GM21447 (cell line): ENCODE measurements at regions not wholly inside any gene's neighbourhood (a gene's known extent, or its start where the extent isn't known, plus 50 kb on each side); places are given as distances from the start of the nearest gene placed in this dataset.
"Not testable (repeated sequence)": the region's sequence is repeated elsewhere in the genome, so short reads cannot be mapped to it uniquely, and the experiment has no call there.

Experiments
- ATAC-seq: cut with Tn5 transposase; IDR thresholded peaks from one replicate; pipeline ENCODE4 v1.9.1; 2021; ENCODE audit not compliant: unreplicated experiment

GRCh38 chr4:106869551-106869950 lies 166.6 kb downstream of the DKK2 start:
- ATAC-seq: no peak

- ATAC-seq: no peak
Observed at GRCh38 chr4:106868381-106869035, 167.6 kb downstream of the DKK2 start.

- no peak for ATAC-seq
Observed at GRCh38 chr4:106864231-106864630, 171.9 kb downstream of the DKK2 start.

- no peak for ATAC-seq
Observed at GRCh38 chr4:106854569-106855351, 181.4 kb downstream of the DKK2 start.

- ATAC-seq: no peak
Observed at GRCh38 chr4:106852426-106852825, 183.7 kb downstream of the DKK2 start.

- ATAC-seq: no peak
Observed at GRCh38 chr4:106851726-106852125, 184.4 kb downstream of the DKK2 start.

- ATAC-seq: no peak
Observed at GRCh38 chr4:106850691-106851090, 185.4 kb downstream of the DKK2 start.

- ATAC-seq: no peak
Observed at GRCh38 chr4:106835919-106836318, 200.2 kb downstream of the DKK2 start.

- no peak for ATAC-seq
Observed at GRCh38 chr4:106830879-106831278, 205.2 kb downstream of the DKK2 start.

GRCh38 chr4:106818764-106819163 lies 217.3 kb downstream of the DKK2 start:
- no peak for ATAC-seq

- ATAC-seq: no peak
Observed at GRCh38 chr4:106816496-106816895, 219.6 kb downstream of the DKK2 start.

- no peak for ATAC-seq
Observed at GRCh38 chr4:106810122-106810521, 226.0 kb downstream of the DKK2 start.

- no peak for ATAC-seq
Observed at GRCh38 chr4:106809076-106809475, 227.0 kb downstream of the DKK2 start.

GRCh38 chr4:106806158-106806797 lies 229.8 kb downstream of the DKK2 start:
- ATAC-seq: no peak

GRCh38 chr4:106803083-106803482 lies 233.0 kb downstream of the DKK2 start:
- ATAC-seq: no peak

GRCh38 chr4:106801386-106801785 lies 234.7 kb downstream of the DKK2 start:
- ATAC-seq: no peak

- no peak for ATAC-seq
Observed at GRCh38 chr4:106796876-106797275, 239.2 kb downstream of the DKK2 start.

- no peak for ATAC-seq
Observed at GRCh38 chr4:106795326-106795725, 240.8 kb downstream of the DKK2 start.

GRCh38 chr4:106793933-106794332 lies 242.2 kb downstream of the DKK2 start:
- no peak for ATAC-seq

- ATAC-seq: no peak
Observed at GRCh38 chr4:106775636-106776035, 260.5 kb downstream of the DKK2 start.

GRCh38 chr4:106774055-106774454 lies 262.1 kb downstream of the DKK2 start:
- not testable (repeated sequence) for ATAC-seq
